GM12872 (cell line): ENCODE measurements at regions not wholly inside any gene's neighbourhood (a gene's known extent, or its start where the extent isn't known, plus 50 kb on each side); places are given as distances from the start of the nearest gene placed in this dataset.

Experiments used
- TF ChIP-seq, protein P1 (sequence below): IDR thresholded peaks from 3 replicates; pipeline ENCODE4 v1.5.1; 2011; ENCODE audit warnings: low read depth, mild to moderate bottlenecking, low read length, moderate library complexity; ENCODE audit not compliant: insufficient read depth

DNA sequence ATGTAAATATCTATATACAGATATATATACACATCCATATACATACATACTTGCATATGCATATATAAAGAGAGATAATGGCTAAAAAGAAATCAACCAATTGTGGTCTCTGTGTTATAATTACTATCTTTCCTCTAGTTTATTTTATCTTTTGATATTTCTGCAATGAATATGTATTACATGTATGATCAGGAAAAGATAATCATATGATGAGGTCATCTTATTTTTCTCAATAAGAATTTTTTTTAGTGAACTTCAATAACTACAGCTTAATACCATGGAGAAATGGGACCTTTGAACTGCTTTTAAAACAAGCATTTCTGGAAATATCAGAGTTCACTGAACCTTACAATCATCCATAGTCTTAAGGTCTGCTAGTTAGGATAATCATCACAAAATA is 158.0 kb downstream of the HNRNPD start:
- TF ChIP-seq, protein P1, sequence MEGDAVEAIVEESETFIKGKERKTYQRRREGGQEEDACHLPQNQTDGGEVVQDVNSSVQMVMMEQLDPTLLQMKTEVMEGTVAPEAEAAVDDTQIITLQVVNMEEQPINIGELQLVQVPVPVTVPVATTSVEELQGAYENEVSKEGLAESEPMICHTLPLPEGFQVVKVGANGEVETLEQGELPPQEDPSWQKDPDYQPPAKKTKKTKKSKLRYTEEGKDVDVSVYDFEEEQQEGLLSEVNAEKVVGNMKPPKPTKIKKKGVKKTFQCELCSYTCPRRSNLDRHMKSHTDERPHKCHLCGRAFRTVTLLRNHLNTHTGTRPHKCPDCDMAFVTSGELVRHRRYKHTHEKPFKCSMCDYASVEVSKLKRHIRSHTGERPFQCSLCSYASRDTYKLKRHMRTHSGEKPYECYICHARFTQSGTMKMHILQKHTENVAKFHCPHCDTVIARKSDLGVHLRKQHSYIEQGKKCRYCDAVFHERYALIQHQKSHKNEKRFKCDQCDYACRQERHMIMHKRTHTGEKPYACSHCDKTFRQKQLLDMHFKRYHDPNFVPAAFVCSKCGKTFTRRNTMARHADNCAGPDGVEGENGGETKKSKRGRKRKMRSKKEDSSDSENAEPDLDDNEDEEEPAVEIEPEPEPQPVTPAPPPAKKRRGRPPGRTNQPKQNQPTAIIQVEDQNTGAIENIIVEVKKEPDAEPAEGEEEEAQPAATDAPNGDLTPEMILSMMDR, result no peak

DNA sequence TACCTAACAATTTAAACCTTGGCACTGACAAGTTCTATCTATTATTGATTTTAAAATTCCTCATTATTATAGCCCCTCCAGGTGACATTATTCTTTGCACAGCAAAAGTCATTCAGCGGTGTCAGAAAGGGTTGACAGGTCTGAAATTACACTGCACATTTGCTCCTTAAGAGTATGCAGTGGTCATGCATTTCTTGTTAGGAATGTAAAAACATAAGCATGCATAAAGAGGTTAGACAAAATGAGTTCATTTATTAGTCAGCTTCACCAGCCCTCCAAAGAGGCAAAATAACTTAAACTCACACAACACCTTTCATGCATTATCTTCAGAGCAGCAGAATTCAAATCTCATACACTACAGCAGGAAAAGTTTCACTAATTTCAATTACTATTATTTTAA is 158.8 kb downstream of the HNRNPD start:
- TF ChIP-seq, protein P1, result no peak

DNA sequence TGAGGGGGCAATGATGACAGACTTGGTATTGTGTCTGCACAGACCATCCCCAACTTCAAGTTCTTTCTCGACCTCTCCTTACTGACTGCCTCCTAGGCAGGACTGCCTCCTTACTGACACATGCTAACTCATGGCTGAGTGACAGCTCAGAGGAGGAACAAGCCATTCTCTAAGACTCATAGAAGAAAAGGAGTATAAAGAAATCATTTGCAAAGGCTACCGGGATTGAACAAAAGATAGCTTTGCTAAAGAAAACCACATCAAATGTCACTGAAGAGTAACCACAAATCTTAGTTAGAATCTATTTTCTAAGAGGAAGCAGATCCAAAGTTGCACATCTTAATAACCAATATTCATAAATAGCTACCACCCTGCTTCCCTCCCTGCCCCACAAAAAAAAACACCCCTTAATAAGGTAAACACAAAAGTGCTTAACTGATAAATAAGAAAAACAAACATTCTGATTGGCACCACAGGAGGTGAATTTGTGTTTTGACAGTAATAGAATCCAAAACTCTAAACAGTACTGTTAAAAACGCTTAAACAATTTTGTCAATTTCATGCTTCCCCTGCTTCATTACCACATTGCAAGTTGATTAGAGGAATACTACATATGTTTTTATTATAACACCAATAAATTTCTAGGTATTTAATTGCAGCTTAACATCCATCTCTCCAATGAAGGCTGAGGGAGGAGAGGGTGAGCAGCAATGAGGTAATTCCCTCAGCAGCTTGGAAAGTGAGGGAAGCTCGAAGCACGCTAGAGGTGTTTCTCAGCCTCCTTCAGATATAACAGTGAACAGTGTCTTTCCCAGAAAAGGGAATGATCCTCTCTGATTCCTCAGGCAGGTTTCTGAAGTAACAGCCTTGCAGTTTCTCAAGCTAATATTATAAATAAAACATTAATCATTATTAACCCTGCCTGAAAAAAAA is 160.0 kb downstream of the HNRNPD start:
- TF ChIP-seq, protein P1, result no peak

DNA sequence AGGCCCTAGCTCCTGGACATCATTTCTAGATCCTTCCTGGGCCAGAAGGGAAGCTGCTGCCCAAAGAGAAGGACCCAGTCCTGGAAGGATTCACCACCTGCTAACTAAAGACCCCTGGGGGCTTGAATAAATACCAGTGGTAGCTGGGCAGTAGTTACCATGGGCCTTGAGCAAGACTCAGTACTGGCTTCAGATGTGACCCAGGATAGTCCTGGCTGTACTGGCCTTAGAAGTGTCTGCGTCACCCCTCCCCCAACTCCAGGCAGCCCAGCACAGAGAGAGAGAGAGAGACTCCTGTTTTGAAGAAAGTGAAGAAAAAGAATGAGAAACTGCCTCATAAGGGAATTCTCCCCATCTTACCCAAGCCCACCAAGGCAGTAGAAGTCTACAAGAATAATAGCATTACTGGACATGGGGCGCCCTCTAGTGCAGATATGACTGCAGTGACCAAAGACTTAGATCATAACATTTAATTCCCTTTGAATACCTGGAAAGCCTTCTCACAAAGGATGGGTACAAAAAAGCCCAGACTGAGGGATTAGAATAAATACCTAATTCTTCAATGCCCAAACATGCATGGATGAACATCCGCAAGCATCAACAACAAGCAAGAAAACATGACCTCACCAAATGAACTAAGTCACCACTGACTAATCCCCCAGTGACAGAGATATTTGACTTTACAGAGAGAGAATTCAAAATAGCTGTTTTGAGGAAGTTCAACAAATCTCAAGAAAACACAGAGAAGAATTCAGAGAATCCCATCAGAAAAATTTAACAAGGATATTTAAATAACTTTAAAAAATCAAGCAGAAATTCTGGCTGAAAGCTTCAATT is 171.8 kb downstream of the HNRNPD start:
- TF ChIP-seq, protein P1, result peak; percentile 73

DNA sequence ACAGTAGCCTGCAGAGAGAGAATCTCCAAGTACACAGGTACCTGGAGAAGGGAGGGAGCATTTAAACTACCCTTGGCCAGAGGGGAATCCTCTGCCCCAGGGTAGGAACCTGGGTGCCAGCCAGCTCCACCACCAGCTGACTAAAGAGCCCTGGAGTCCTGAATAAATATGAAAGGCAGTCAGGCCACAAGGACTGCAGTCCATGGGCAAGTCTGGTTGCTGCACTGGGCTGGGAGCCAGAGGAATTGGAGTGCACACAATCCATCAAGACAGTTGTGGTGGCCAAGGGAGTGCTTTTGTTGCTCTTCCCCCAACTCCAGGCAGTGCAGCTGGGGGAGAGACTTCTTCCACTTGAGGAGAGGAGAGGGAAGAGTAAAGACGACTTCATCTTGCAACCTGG is 172.5 kb downstream of the HNRNPD start:
- TF ChIP-seq, protein P1, result no peak

DNA sequence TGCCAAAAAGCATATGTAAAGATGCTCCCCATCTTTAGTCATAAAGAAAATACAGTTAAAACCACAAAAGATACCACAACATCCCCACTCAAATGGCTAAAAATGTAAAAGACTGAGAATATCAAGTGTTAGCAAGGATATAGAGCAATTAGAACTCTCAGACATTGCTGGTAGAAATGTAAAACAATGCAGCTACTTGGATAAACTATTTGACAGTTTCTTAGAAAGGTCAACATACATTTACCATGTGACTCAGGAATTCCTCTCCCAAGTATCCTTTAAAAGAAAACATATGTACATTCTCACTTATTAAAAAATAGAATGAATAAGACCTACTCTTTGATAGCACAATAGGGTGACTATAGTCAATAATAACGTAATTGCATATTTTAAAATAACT is 173.7 kb downstream of the HNRNPD start:
- TF ChIP-seq, protein P1, result no peak

DNA sequence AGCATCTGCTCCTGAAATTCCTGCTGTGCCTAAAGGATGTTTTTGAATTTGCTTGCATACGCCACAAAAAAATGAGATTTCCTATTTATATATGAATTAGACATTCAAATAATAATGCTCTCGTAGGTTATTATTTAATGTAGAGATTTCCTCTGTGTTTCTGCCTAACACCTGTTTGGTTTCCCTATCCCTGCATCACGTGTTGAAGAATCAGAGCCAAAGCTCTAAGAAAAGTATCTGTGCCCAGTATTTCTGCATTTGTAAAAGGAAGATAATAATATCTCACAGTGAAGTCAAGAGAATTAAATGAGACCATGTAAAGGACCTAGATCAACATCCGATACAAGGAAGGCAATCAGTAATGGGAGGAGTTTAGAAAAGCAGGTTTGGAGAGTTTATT is 179.5 kb downstream of the HNRNPD start:
- TF ChIP-seq, protein P1, result no peak
